SK-N-MC (cell line): ENCODE measurements at regions not wholly inside any gene's neighbourhood (a gene's known extent, or its start where the extent isn't known, plus 50 kb on each side); places are given as distances from the start of the nearest gene placed in this dataset.
"Not testable (repeated sequence)": the region's sequence is repeated elsewhere in the genome, so short reads cannot be mapped to it uniquely, and the experiment has no call there.

Experiments
- EZH2 ChIP-seq: fragments of 200-600 bp; sonication (generic); IDR thresholded peaks from one replicate; pipeline ENCODE4 v1.6.1; 2017; ENCODE audit warnings: antibody characterized with exemption
- POLR2AphosphoS5 ChIP-seq: IDR thresholded peaks from 2 replicates; pipeline ENCODE4 v1.6.1; 2012; ENCODE audit warnings: mild to moderate bottlenecking, low read depth, low read length, borderline replicate concordance

DNA sequence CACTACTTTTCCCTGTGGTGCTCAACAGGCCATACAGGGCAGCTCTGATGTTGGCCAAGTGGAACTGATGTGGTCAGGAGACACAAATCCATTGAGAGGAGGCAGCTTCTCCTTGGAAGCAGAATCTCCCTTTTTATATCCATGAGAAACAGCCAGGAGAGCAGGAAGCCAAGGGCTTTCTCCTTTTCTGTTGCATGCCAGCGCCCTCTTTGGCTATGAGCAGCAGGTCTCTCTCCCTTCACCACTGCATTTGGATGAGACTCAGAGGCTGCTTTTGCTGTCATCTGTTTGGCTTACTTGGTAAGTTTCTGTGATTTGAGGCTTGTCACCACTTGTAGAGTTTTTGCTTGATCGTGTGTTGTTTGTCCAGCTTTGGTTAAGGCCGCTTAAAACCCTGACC is 202.2 kb upstream of the PLGLB1 start:
- TF ChIP-seq POLR2AphosphoS5, EZH2: not testable (repeated sequence)
